ENCODE measurements at regions not wholly inside any gene's neighbourhood (a gene's known extent, or its start where the extent isn't known, plus 50 kb on each side); places are given as distances from the start of the nearest gene placed in this dataset.

GRCh38 chr17:13775450-13775849 lies 173.7 kb upstream of the HS3ST3A1 start:
- DNase-seq = no peak
- intact Hi-C loops (cut with DNase I) = loop anchor here in 1 of 2 donors (10.0 kb wide), 1 partner anchor 109 kb away; no protein-coding TSS in a partner anchor
- ATAC-seq = no peak

- intact Hi-C loops (cut with DNase I) = loop anchor here in 1 of 2 donors (10.0 kb wide), 1 partner anchor 109 kb away; no protein-coding TSS in a partner anchor
- peak; percentile 46 for DNase-seq
Observed at GRCh38 chr17:13776027-13776551, 174.4 kb upstream of the HS3ST3A1 start.

GRCh38 chr17:13777003-13777402 lies 175.3 kb upstream of the HS3ST3A1 start:
- ATAC-seq = peak in 1 of 2 donors; percentile 70

More at GRCh38 chr17:13776027-13776551, 174.4 kb upstream of the HS3ST3A1 start:
- peak; percentile 74 to 93 for ATAC-seq

GRCh38 chr17:13784434-13785095 lies 182.8 kb upstream of the HS3ST3A1 start:
- intact Hi-C loops (cut with DNase I) = no loop called here
- ATAC-seq (no peak), DNase-seq (no peak)

More at GRCh38 chr17:13777003-13777402, 175.3 kb upstream of the HS3ST3A1 start:
- intact Hi-C loops (cut with DNase I) = loop anchor here in 1 of 2 donors (10.0 kb wide), 1 partner anchor 108 kb away; no protein-coding TSS in a partner anchor
- DNase-seq = no peak

GRCh38 chr17:13785981-13786598 lies 184.4 kb upstream of the HS3ST3A1 start:
- ATAC-seq (no peak), DNase-seq (no peak)
- intact Hi-C loops (cut with DNase I) = no loop called here

- peak; percentile 54 to 91 for ATAC-seq
- intact Hi-C loops (cut with DNase I) = no loop called here
Observed at GRCh38 chr17:13787636-13788035, 185.9 kb upstream of the HS3ST3A1 start.

GRCh38 chr17:13788385-13788784 lies 186.7 kb upstream of the HS3ST3A1 start:
- intact Hi-C loops (cut with DNase I) = no loop called here
- DNase-seq (no peak), ATAC-seq (peak; percentile 51 to 60)

More at GRCh38 chr17:13787636-13788035, 185.9 kb upstream of the HS3ST3A1 start:
- no peak for DNase-seq

GRCh38 chr17:13792314-13792713 lies 190.6 kb upstream of the HS3ST3A1 start:
- intact Hi-C loops (cut with DNase I) = no loop called here
- DNase-seq = no peak
- ATAC-seq = peak; percentile 84 to 87

GRCh38 chr17:13793951-13794350 lies 192.2 kb upstream of the HS3ST3A1 start:
- intact Hi-C loops (cut with DNase I) = no loop called here
- ATAC-seq (no peak), DNase-seq (no peak)

GRCh38 chr17:13797863-13798262 lies 196.1 kb upstream of the HS3ST3A1 start:
- no peak for DNase-seq
- no peak for ATAC-seq
- intact Hi-C loops (cut with DNase I) = no loop called here

- ATAC-seq (no peak), DNase-seq (no peak)
- intact Hi-C loops (cut with DNase I) = no loop called here
Observed at GRCh38 chr17:13806092-13806491, 204.4 kb upstream of the HS3ST3A1 start.

- DNase-seq = no peak
- no peak for ATAC-seq
- intact Hi-C loops (cut with DNase I) = no loop called here
Observed at GRCh38 chr17:13807103-13807502, 205.4 kb upstream of the HS3ST3A1 start.

- DNase-seq (no peak), ATAC-seq (no peak)
- intact Hi-C loops (cut with DNase I) = no loop called here
Observed at GRCh38 chr17:13812350-13812749, 210.6 kb upstream of the HS3ST3A1 start.

GRCh38 chr17:13813347-13814240 lies 211.9 kb upstream of the HS3ST3A1 start:
- intact Hi-C loops (cut with DNase I) = no loop called here
- ATAC-seq = peak in 1 of 2 donors; percentile 25
- DNase-seq = no peak

GRCh38 chr17:13822700-13823099 lies 221.0 kb upstream of the HS3ST3A1 start:
- intact Hi-C loops (cut with DNase I) = no loop called here
- no peak for ATAC-seq

GRCh38 chr17:13825526-13826040 lies 223.9 kb upstream of the HS3ST3A1 start:
- ATAC-seq (no peak), DNase-seq (no peak)
- intact Hi-C loops (cut with DNase I) = no loop called here

More at GRCh38 chr17:13822700-13823099, 221.0 kb upstream of the HS3ST3A1 start:
- no peak for DNase-seq

GRCh38 chr17:13827118-13827517 lies 225.4 kb upstream of the HS3ST3A1 start:
- intact Hi-C loops (cut with DNase I) = no loop called here
- ATAC-seq (no peak), DNase-seq (no peak)

- intact Hi-C loops (cut with DNase I) = no loop called here
- DNase-seq = no peak
Observed at GRCh38 chr17:13833921-13834320, 232.2 kb upstream of the HS3ST3A1 start.

GRCh38 chr17:13835151-13835550 lies 233.4 kb upstream of the HS3ST3A1 start:
- DNase-seq = no peak
- intact Hi-C loops (cut with DNase I) = no loop called here
- ATAC-seq = no peak

More at GRCh38 chr17:13833921-13834320, 232.2 kb upstream of the HS3ST3A1 start:
- ATAC-seq = no peak

All from left cardiac atrium (tissue), 4 donors.